Liver (tissue), 8 donors: ENCODE measurements at regions not wholly inside any gene's neighbourhood (a gene's known extent, or its start where the extent isn't known, plus 50 kb on each side); places are given as distances from the start of the nearest gene placed in this dataset.

Experiments
- DNase-seq: peaks from one replicate; pipeline ENCODE4 v3.0.0-alpha.2; 2017; ENCODE audit warnings: low spot score
- H3K27ac ChIP-seq, 2 donors: one replicate each; pipeline ENCODE4 v1.7.0; 2013; ENCODE audit warnings: inconsistent platforms in 2 of 2, low read length in 2 of 2, control low read depth in 1 of 2, low read depth in 1 of 2, mild to moderate bottlenecking in 1 of 2
- H3K27me3 ChIP-seq, 4 donors: one replicate each; pipeline versions ENCODE4 v1.6.1 to v1.7.0; 2013; ENCODE audit warnings: low read length in 3 of 4, inconsistent platforms in 1 of 4, mild to moderate bottlenecking in 1 of 4, moderate library complexity in 1 of 4; ENCODE audit not compliant: control insufficient read depth in 4 of 4, insufficient read depth in 4 of 4
- H3K36me3 ChIP-seq, 4 donors: one replicate each; pipeline versions ENCODE4 v1.6.1 to v1.7.0; 2013; ENCODE audit warnings: low read length in 3 of 4, mild to moderate bottlenecking in 3 of 4, low read depth in 1 of 4, moderate library complexity in 1 of 4; ENCODE audit not compliant: control insufficient read depth in 4 of 4, insufficient read depth in 3 of 4
- H3K4me1 ChIP-seq, 4 donors: one replicate each; pipeline versions ENCODE4 v1.6.1 to v1.7.0; 2013; ENCODE audit warnings: low read length in 3 of 4, mild to moderate bottlenecking in 3 of 4, moderate library complexity in 1 of 4; ENCODE audit not compliant: control insufficient read depth in 4 of 4, insufficient read depth in 4 of 4
- H3K4me3 ChIP-seq, 3 donors: one replicate each; pipeline versions ENCODE4 v1.6.1 to v1.7.0; 2013; ENCODE audit warnings: low read length in 3 of 3, control low read depth in 1 of 3, low read depth in 1 of 3, mild to moderate bottlenecking in 1 of 3
- H3K9ac ChIP-seq, 2 donors: one replicate each; pipeline ENCODE4 v1.7.0; 2013; ENCODE audit warnings: low read length in 2 of 2, mild to moderate bottlenecking in 2 of 2, moderate library complexity in 2 of 2, control low read depth in 1 of 2, low read depth in 1 of 2
- H3K9me3 ChIP-seq, 4 donors: one replicate each; pipeline versions ENCODE4 v1.6.1 to v1.7.0; 2013; ENCODE audit warnings: low read length in 3 of 4; ENCODE audit not compliant: control insufficient read depth in 4 of 4
- ATF3 ChIP-seq: IDR thresholded peaks from 2 replicates; pipeline ENCODE4 v1.6.1; 2016; ENCODE audit warnings: antibody characterized with exemption
- CTCF ChIP-seq: fragments of 150-350 bp; IDR thresholded peaks from 2 replicates; pipeline ENCODE4 v1.5.1; 2017; ENCODE audit warnings: improper control_type of control experiment, low read depth, low read length; ENCODE audit not compliant: missing input control
- EGR1 ChIP-seq, 2 donors: IDR thresholded peaks; 2 replicates each; pipeline ENCODE4 v1.6.1; 2016 to 2018; ENCODE audit warnings: antibody characterized with exemption in 2 of 2, low read depth in 2 of 2
- FOXA1 ChIP-seq: IDR thresholded peaks from 2 replicates; pipeline ENCODE4 v1.6.1; 2016; ENCODE audit warnings: antibody characterized with exemption
- FOXA2 ChIP-seq: IDR thresholded peaks from 2 replicates; pipeline ENCODE4 v1.6.1; 2016; ENCODE audit warnings: antibody characterized with exemption
- GABPA ChIP-seq, 2 donors: IDR thresholded peaks in 1 of 2; conservative IDR thresholded peaks in 1 of 2; 2 replicates each; pipeline ENCODE4 v1.6.1; 2016; ENCODE audit warnings: antibody characterized with exemption in 2 of 2, mild to moderate bottlenecking in 1 of 2, moderate library complexity in 1 of 2
- HNF4A ChIP-seq, 2 donors: conservative IDR thresholded peaks; 2 replicates each; pipeline ENCODE4 v1.6.1; 2016; ENCODE audit warnings: antibody characterized with exemption in 2 of 2, mild to moderate bottlenecking in 2 of 2
- HNF4G ChIP-seq: IDR thresholded peaks from 2 replicates; pipeline ENCODE4 v1.6.1; 2016; ENCODE audit warnings: antibody characterized with exemption
- JUND ChIP-seq, 2 donors: IDR thresholded peaks; 2 replicates each; pipeline ENCODE4 v1.6.1; 2016; ENCODE audit warnings: antibody characterized with exemption in 2 of 2
- MAX ChIP-seq: IDR thresholded peaks from 2 replicates; pipeline ENCODE4 v1.6.1; 2016; ENCODE audit warnings: antibody characterized with exemption
- NR2F2 ChIP-seq: IDR thresholded peaks from 2 replicates; pipeline ENCODE4 v1.6.1; 2016; ENCODE audit warnings: antibody characterized with exemption
- RAD21 ChIP-seq, 2 donors: IDR thresholded peaks; 2 replicates each; pipeline ENCODE4 v1.6.1; 2016; ENCODE audit warnings: antibody characterized with exemption in 2 of 2, mild to moderate bottlenecking in 2 of 2
- REST ChIP-seq: IDR thresholded peaks from 2 replicates; pipeline ENCODE4 v1.6.1; 2016; ENCODE audit warnings: antibody characterized with exemption, mild to moderate bottlenecking
- RXRA ChIP-seq, 2 donors: IDR thresholded peaks; 2 replicates each; pipeline ENCODE4 v1.6.1; 2017 to 2018; ENCODE audit warnings: antibody characterized with exemption in 2 of 2, mild to moderate bottlenecking in 1 of 2
- SP1 ChIP-seq: IDR thresholded peaks from 2 replicates; pipeline ENCODE4 v1.6.1; 2018; ENCODE audit warnings: antibody characterized with exemption, mild to moderate bottlenecking
- TAF1 ChIP-seq: conservative IDR thresholded peaks from 2 replicates; pipeline ENCODE4 v1.6.1; 2016; ENCODE audit warnings: antibody characterized with exemption, mild to moderate bottlenecking
- YY1 ChIP-seq: IDR thresholded peaks from 2 replicates; pipeline ENCODE4 v1.6.1; 2016; ENCODE audit warnings: antibody characterized with exemption, mild to moderate bottlenecking
- ZBTB33 ChIP-seq: IDR thresholded peaks from 2 replicates; pipeline ENCODE4 v1.6.1; 2016; ENCODE audit warnings: antibody characterized with exemption
- WGBS: extraction: QIAGEN DNeasy Blood & Tissue Kit; methylation state at CpG from one replicate; pipeline ENCODE4 v1.1.7; 2013; 5-methylcytosine and 5-hydroxymethylcytosine counted together
- donor health status: healthy.
- donor health status: healthy.
- donor health status: healthy.
- donor health status: healthy.
- donor health status: healthy.

- no peaks in the 10 kb centered on the region for H3K27me3 ChIP-seq
- H3K9ac ChIP-seq = no peak overlapping the region
- H3K4me3 ChIP-seq = no peak overlapping the region
- H3K9me3 ChIP-seq = no peaks in the 10 kb centered on the region
- DNase-seq = no peak
- H3K4me1 ChIP-seq = no peaks in the 10 kb centered on the region
- H3K27ac ChIP-seq = no peak overlapping the region
- no peaks in the 10 kb centered on the region for H3K36me3 ChIP-seq
- WGBS = 78% methylated on average over 3 of the region's 3 CpGs
- TF ChIP-seq EGR1 (IDR thresholded peaks at IDR 0.05; ENCODE audit: low read depth in 2 of 2) (no peak), HNF4G (no peak), SP1 (no peak), FOXA1 (no peak), REST (no peak), ZBTB33 (no peak), FOXA2 (no peak), MAX (no peak), CTCF (no peak), RXRA (IDR thresholded peaks at IDR 0.05) (no peak), JUND (IDR thresholded peaks at IDR 0.05) (no peak), TAF1 (no peak), NR2F2 (no peak), ATF3 (no peak), RAD21 (IDR thresholded peaks at IDR 0.05) (no peak), YY1 (no peak), HNF4A (conservative IDR thresholded peaks at IDR 0.05) (no peak), GABPA (IDR thresholded peaks at IDR 0.05 in 1 of 2, conservative IDR thresholded peaks at IDR 0.05 in 1 of 2) (no peak)
Observed at GRCh38 chr20:60274717-60275116, 316.5 kb downstream of the CDH26 start.
